Pancreas (tissue), 10 donors: ENCODE measurements at regions not wholly inside any gene's neighbourhood (a gene's known extent, or its start where the extent isn't known, plus 50 kb on each side); places are given as distances from the start of the nearest gene placed in this dataset.
"Not testable (repeated sequence)": the region's sequence is repeated elsewhere in the genome, so short reads cannot be mapped to it uniquely, and the experiment has no call there.

Experiments
- ATAC-seq, 4 donors: fragments of 200-7000 bp; cut with Tn5 transposase; one replicate each; pipeline versions ENCODE4 v1.8.0 to v1.9.1; 2020; ENCODE audit warnings: mild to moderate bottlenecking in 4 of 4, moderate library complexity in 4 of 4
- DNase-seq, 6 donors: peaks; one replicate each; pipeline ENCODE4 v3.0.0-alpha.2; 2020
- FAIRE-seq: peaks from 2 replicates; lab custom pipeline; 2012; peaks lifted over from hg19 to GRCh38; lab: Jason Lieb, UNC
- H3K27ac ChIP-seq, 4 donors: fragments of 200-600 bp; sonication (generic); 1 replicate in 3 of 4; 2 replicates in 1 of 4; pipeline versions ENCODE4 v1.5.0 to v1.8.0; 2020
- H3K27me3 ChIP-seq, 4 donors: fragments of 200-600 bp; one replicate each; pipeline ENCODE4 v1.8.0; 2021
- H3K36me3 ChIP-seq, 3 donors: fragments of 200-600 bp; sonication (generic) in 1 of 3; one replicate each; pipeline versions ENCODE4 v1.5.0 to v1.8.0; 2020 to 2021
- H3K4me1 ChIP-seq, 3 donors: fragments of 200-600 bp; one replicate each; pipeline ENCODE4 v1.8.0; 2021
- H3K4me3 ChIP-seq, 4 donors: fragments of 200-600 bp; sonication (generic) in 2 of 4; one replicate each; pipeline versions ENCODE4 v1.5.0 to v1.8.0; 2020 to 2021
- H3K9me3 ChIP-seq, 4 donors: fragments of 200-600 bp; one replicate each; pipeline ENCODE4 v1.8.0; 2021
- WGBS, 2 donors: extraction: QIAGEN DNeasy Blood & Tissue Kit; methylation state at CpG; one replicate each; pipeline ENCODE4 v1.1.7; 2013; 5-methylcytosine and 5-hydroxymethylcytosine counted together
- intact Hi-C, 3 donors: fragments of 100-400 bp; cut with DNase I; formaldehyde crosslinking; loops; one replicate each; pipeline versions ENCODE4 v1.11.1 to v1.14.2; 2022
- TF ChIP-seq, protein P1 (sequence below), 4 donors: fragments of 200-600 bp; sonication (generic) in 3 of 4; IDR thresholded peaks; one replicate each; pipeline versions ENCODE4 v1.5.0 to v1.8.0; 2021; ENCODE audit warnings: antibody characterized with exemption in 4 of 4
- donor health status: healthy with polysubstance abuse.
- donor health status: DM: no; HTN: no; CAD: no; lungs with moderate emphysema.
- donor health status: DM: no; HTN: no; CAD: no.
- donor health status: control.
- donor health status: control.
- donor health status: Bipolar disorder and iron deficiency.
- donor health status: DM: yes; HTN: yes; CAD: no.
- donor health status: DM: no; HTN: no; CAD: no.
- donor health status: DM: no; HTN: no; CAD: no.
- donor health status: DM: yes; HTN: yes; CAD: no.

GRCh38 chr9:33722359-33722675 is 73.0 kb upstream of the PRSS3 start:
- H3K27ac ChIP-seq: no peak overlapping the region
- ATAC-seq (no peak), FAIRE-seq (no peak), DNase-seq (no peak)
- no peaks in the 10 kb centered on the region for H3K36me3 ChIP-seq
- intact Hi-C loops: loop anchor here in 2 of 3 donors (5.0 kb wide), 2 partner anchors 100 to 105 kb away; no protein-coding TSS in a partner anchor
- H3K4me3 ChIP-seq: no peak overlapping the region
- TF ChIP-seq, protein P1, sequence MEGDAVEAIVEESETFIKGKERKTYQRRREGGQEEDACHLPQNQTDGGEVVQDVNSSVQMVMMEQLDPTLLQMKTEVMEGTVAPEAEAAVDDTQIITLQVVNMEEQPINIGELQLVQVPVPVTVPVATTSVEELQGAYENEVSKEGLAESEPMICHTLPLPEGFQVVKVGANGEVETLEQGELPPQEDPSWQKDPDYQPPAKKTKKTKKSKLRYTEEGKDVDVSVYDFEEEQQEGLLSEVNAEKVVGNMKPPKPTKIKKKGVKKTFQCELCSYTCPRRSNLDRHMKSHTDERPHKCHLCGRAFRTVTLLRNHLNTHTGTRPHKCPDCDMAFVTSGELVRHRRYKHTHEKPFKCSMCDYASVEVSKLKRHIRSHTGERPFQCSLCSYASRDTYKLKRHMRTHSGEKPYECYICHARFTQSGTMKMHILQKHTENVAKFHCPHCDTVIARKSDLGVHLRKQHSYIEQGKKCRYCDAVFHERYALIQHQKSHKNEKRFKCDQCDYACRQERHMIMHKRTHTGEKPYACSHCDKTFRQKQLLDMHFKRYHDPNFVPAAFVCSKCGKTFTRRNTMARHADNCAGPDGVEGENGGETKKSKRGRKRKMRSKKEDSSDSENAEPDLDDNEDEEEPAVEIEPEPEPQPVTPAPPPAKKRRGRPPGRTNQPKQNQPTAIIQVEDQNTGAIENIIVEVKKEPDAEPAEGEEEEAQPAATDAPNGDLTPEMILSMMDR (IDR thresholded peaks at IDR 0.05): peak in 1 of 4 donors; percentile 1
- H3K27me3 ChIP-seq: no peaks in the 10 kb centered on the region
- 53 to 54% methylated on average over 5 of the region's 5 CpGs for WGBS, 2 donors
- peaks cover 0 to 3% (median 0%) of the 10 kb centered on the region in 3 donors for H3K4me1 ChIP-seq
- no peaks in the 10 kb centered on the region for H3K9me3 ChIP-seq

- TF ChIP-seq, protein P1 (IDR thresholded peaks at IDR 0.05): no peak
- Histone ChIP-seq H3K36me3 (no peaks in the 10 kb centered on the region), H3K4me1 (no peaks in the 10 kb centered on the region), H3K4me3 (no peak overlapping the region), H3K9me3 (no peaks in the 10 kb centered on the region), H3K27me3 (no peaks in the 10 kb centered on the region), H3K27ac (no peak overlapping the region)
- no peak for FAIRE-seq
- no peak for ATAC-seq
- intact Hi-C loops: no loop called here
- WGBS, 2 donors: 88 to 93% methylated on average over 1 of the region's 1 CpG
- DNase-seq: no peak
Observed at GRCh38 chr9:33728613-33729012, 66.7 kb upstream of the PRSS3 start.

DNA sequence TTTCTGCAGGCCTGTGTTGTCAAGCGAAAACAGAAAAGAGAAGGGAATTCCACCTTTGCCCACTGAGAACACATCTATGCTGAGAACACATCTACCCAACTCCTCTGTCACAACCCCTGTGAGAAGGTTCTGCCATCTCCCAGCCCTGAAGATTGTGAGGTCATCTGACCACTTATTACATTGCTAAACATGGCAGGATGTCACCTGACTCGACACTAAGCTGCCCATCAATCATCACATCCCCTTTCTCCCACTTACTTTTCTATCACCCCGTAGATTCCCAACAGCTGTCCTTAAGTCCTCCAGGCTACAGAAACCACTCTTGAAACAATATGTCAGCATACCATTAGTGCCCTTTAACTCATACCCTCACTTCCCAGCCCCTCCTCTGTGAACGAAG is 64.2 kb upstream of the PRSS3 start:
- WGBS, 2 donors: 76 to 83% methylated on average over 4 of the region's 4 CpGs
- no peak overlapping the region for H3K27ac ChIP-seq
- no peaks in the 10 kb centered on the region for H3K9me3 ChIP-seq
- H3K4me1 ChIP-seq: no peaks in the 10 kb centered on the region
- H3K27me3 ChIP-seq: no peaks in the 10 kb centered on the region
- H3K4me3 ChIP-seq: no peak overlapping the region
- no peak for DNase-seq
- TF ChIP-seq, protein P1 (IDR thresholded peaks at IDR 0.05): no peak
- FAIRE-seq: no peak
- no peak for ATAC-seq
- intact Hi-C loops: no loop called here
- H3K36me3 ChIP-seq: no peaks in the 10 kb centered on the region

- no peak for FAIRE-seq
- H3K27ac ChIP-seq: no peak overlapping the region
- TF ChIP-seq, protein P1 (IDR thresholded peaks at IDR 0.05): no peak
- H3K36me3 ChIP-seq: no peaks in the 10 kb centered on the region
- WGBS, 2 donors: 88 to 89% methylated on average over 2 of the region's 2 CpGs
- H3K4me1 ChIP-seq: no peaks in the 10 kb centered on the region
- ATAC-seq: no peak
- no peak for DNase-seq
- H3K9me3 ChIP-seq: no peaks in the 10 kb centered on the region
- H3K27me3 ChIP-seq: no peaks in the 10 kb centered on the region
- intact Hi-C loops: no loop called here
- H3K4me3 ChIP-seq: no peak overlapping the region
Observed at GRCh38 chr9:33731625-33732024, 63.7 kb upstream of the PRSS3 start.

DNA sequence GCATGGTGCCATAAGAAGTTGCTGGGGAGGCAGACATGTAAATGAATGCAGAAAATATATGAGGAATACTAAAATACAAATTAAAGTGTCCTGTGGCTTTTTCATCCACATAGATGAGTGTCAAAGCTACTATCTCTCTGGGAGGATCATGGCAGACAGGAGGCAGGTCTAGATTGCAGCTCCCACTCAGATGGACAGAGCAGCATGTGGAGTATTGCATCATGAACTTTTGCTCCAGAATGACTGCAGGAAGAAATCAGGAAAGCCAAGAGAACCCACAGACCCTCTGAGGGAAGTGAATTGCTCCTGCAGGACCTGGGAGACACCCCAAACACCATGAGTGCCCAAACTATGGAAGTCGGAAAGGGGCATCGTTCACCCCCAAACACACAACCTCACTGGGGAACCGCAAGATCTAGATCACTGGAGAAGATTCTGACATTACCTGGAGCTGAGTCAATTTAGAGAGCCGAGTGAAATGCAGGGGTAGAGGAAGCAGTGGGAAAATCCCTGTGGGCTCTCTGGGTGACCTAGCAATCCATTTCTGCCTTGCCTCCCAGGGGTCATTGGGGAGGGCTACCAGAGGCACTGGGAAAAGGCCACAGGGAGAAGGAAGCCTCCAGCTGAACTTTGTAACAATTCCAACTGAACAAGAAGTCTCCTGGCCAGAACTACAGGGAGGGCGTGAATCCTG is 61.0 kb upstream of the PRSS3 start:
- intact Hi-C loops, H3K4me3 ChIP-seq, FAIRE-seq, H3K9me3 ChIP-seq, H3K36me3 ChIP-seq, ATAC-seq, H3K27ac ChIP-seq, H3K27me3 ChIP-seq, H3K4me1 ChIP-seq, DNase-seq: not testable (repeated sequence)
- 89 to 90% methylated on average over 5 of the region's 5 CpGs for WGBS, 2 donors

- H3K36me3 ChIP-seq, H3K9me3 ChIP-seq, H3K4me1 ChIP-seq, H3K4me3 ChIP-seq, DNase-seq, FAIRE-seq, H3K27ac ChIP-seq, intact Hi-C loops, H3K27me3 ChIP-seq, ATAC-seq: not testable (repeated sequence)
- 76 to 79% methylated on average over 6 of the region's 6 CpGs for WGBS, 2 donors
Observed at GRCh38 chr9:33734941-33735835, 60.2 kb upstream of the PRSS3 start.
